GM20000 (cell line): ENCODE measurements at regions not wholly inside any gene's neighbourhood (a gene's known extent, or its start where the extent isn't known, plus 50 kb on each side); places are given as distances from the start of the nearest gene placed in this dataset.

Experiments used
- DNase-seq: peaks from one replicate; pipeline ENCODE4 v3.0.0; 2012; ENCODE audit warnings: low spot score
- TF ChIP-seq, protein P1 (sequence below): IDR thresholded peaks from 2 replicates; pipeline ENCODE4 v1.5.1; 2012; ENCODE audit warnings: mild to moderate bottlenecking, control low read depth; ENCODE audit errors: extremely low read depth, missing control alignments

DNA sequence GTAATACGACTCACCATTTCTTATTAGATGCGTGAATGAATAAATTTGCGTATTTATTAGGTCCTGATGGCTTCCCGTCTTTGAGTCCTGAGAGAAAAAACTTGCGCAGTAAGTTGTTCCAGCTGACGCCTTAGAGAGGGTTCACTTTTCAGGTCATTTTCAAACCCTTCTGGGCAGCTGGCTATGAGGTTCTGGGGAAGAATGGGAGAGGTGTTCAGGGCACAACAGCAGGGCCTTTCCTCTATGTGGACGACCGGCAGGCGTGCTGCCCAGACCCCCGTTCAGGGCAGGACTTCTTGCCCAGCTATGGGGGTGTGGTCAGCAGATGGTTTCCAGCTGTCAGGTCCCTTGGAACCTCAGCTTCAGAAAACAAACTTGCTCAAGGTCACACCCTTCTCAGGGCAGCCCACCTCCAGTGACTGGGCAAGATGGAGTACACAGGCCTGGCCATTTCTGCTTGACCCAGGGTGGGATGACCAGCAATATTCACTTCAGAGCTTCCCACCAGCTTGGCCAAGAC, 61.1 kb upstream of the TNP1 start:
- no peak for DNase-seq
- TF ChIP-seq, protein P1, sequence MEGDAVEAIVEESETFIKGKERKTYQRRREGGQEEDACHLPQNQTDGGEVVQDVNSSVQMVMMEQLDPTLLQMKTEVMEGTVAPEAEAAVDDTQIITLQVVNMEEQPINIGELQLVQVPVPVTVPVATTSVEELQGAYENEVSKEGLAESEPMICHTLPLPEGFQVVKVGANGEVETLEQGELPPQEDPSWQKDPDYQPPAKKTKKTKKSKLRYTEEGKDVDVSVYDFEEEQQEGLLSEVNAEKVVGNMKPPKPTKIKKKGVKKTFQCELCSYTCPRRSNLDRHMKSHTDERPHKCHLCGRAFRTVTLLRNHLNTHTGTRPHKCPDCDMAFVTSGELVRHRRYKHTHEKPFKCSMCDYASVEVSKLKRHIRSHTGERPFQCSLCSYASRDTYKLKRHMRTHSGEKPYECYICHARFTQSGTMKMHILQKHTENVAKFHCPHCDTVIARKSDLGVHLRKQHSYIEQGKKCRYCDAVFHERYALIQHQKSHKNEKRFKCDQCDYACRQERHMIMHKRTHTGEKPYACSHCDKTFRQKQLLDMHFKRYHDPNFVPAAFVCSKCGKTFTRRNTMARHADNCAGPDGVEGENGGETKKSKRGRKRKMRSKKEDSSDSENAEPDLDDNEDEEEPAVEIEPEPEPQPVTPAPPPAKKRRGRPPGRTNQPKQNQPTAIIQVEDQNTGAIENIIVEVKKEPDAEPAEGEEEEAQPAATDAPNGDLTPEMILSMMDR, result no peak

DNA sequence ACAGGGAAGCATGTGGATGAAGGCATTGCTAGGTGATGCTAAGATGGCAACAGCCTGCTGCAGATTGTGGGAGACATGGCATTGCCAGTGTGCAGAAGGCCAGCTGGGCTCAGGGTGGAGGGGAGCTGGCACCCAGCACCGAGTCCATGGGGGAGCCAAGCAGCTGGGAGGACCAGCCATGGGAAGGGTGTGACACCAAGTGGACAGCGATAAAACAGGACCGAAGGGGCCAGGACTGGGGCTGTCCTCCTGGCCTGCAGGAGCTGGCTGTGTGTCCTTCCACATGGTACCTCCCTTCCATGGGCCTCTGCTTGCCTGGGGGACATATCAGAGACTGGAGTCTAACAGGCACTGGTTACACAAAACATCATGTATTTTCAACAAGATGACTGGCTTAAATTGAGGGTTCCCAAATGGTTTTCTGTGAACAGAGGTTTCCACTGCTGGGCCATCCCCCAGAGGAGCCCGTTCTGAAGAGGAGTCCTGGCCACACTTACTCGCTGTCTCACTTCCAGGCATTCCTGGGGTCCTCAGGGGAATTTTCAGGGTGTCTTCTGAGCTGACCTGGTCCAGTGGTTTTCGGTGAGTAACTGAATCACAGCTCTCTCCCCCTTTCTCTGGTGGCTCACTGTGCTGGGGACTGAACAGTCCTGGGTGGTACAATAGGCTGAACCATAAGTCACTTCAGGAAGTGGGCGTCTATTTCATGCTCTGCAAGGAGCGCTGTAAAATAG, 60.4 kb upstream of the TNP1 start:
- no peak for DNase-seq

DNA sequence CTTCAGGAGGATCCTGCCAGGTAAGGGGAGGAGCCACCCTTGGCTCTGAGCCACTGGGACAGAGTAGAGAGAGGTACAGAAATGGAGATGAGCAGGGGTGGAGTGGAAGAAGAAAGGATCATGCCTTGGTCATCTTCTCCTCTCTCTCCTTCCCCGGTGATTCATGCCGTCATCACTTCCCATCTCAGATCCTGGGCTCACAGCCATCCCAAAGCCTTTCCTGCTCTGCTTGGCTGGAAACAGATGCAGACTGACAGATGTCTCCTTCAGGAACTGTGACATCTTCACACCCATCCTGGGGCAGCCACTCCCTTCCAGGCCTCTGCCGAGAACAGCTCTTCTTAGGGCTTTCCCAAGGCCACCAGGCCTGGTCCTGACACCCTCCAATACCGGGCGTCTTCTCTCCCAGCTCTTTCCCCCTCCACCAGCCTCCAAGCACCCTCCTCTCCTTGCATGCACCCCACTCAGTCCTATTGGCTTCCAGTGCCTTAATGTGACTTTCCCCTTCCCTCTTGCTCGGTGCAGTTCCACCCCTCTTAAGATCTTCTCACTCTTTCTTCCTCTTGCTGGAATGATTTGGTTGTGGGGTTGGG, 58.3 kb upstream of the TNP1 start:
- no peak for DNase-seq
- TF ChIP-seq, protein P1, result no peak

More for the DNA sequence above, 60.4 kb upstream of the TNP1 start:
- TF ChIP-seq, protein P1, result no peak

DNA sequence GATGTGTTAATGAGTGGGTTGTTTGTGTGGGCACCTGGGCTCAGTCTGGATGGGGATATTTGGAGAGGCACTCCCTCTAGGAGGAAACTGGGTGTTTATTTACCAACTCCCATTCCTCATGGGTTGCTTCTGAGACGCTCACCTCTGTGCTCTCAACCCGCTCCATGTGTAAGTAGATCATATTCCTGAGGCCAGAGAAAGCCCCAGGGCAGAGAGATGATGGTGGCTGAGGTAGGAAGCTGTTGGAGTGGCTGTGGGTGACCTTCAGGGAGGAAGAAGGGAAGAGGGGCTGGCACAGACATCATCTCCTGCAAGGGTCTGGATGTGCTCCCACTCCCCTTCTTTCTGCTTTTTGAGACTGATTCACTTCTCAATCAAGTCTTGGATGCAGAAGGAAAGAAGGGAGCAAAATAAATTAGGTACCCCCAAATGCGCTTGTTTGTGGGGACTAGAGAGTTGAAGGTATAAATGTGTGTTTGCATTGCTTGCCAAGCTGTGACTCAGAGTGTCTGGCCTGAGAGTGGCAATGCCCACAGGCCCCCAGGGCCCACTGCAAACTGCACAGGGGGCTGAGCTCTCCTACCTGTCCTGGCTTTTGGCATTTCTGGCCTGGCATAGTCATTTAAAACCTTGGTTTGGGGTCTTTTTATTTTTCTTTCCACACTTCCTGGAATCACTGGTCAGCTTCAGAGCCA, 57.2 kb upstream of the TNP1 start:
- no peak for DNase-seq
- TF ChIP-seq, protein P1, result no peak

DNA sequence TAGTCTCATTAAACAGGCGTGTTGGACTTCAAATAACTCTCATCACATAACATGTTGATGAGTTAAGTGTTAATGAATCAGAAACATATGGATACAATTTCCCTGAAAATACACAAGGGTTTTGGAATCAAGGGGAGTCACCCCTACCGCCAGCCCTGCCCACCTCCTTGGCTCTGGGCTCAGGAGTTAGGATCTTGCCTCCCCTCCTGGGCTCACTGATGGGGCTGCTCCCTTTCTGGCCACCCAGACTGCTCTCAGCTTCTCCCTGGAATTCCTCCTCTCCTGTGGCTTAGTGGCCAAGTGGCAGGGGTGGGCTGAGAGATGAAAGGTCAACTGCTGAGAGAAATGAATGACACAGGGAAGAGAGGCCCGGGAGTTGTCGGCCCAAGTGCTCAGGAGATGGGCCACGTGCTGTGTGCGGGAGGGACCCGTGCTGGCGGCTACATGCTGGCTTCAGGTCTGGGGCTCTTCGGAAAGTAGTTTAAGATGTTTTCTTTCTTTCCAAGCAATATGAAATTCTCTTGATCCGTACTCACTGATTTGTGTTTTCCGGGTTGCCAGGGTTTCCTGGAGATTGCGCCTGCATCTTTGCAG, 55.8 kb upstream of the TNP1 start:
- no peak for DNase-seq
- TF ChIP-seq, protein P1, result no peak

DNA sequence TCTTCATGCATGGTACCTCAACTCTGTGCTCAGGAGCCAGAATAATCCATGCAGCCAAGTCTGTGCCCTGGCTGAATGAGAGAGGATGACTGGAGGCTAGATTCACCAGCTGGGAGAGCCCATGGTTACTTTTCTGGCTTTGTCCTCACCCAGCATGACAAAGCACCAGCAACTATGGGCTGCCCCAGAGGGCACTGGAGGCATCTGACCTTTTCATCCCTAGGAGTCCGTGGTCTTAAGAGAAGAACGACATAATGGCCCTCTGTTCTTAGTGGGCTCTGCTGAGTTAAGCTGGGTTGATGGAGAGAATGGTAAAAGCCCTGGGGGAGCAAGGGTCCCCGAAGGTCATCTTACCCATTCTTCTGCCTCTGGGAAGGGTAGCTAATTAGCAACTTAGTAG, 54.6 kb upstream of the TNP1 start:
- no peak for DNase-seq
- TF ChIP-seq, protein P1, result no peak
